ENCODE measurements at regions not wholly inside any gene's neighbourhood (a gene's known extent, or its start where the extent isn't known, plus 50 kb on each side); places are given as distances from the start of the nearest gene placed in this dataset.

- Histone ChIP-seq H3K23ac (ENCODE audit: insufficient read length, low read depth, low read length) (no peak overlapping the region), H2BK120ac (ENCODE audit: low read depth, low read length, poor library complexity, severe bottlenecking) (no peak overlapping the region), H3K9ac (ENCODE audit: extremely low read depth, insufficient read length, low read length) (no peak overlapping the region), H4K91ac (ENCODE audit: insufficient read length, low read depth, low read length) (no peak overlapping the region), H3K79me2 (ENCODE audit: insufficient read depth, low read length) (no peaks in the 10 kb centered on the region), H3K4me1 (ENCODE audit: insufficient read depth, low read length) (no peaks in the 10 kb centered on the region; the same call in 1 of the 2 replicates), H2BK15ac (ENCODE audit: low read depth, low read length) (no peak overlapping the region), H2BK12ac (ENCODE audit: insufficient read length, low read depth, low read length) (no peak overlapping the region), H2AFZ (ENCODE audit: low read length) (no peak overlapping the region), H3K14ac (ENCODE audit: insufficient read depth, low read length) (no peak overlapping the region), H3K79me1 (ENCODE audit: insufficient read depth, low read depth, low read length, poor library complexity, severe bottlenecking) (no peaks in the 10 kb centered on the region), H3K27me3 (ENCODE audit: insufficient read depth, low read length) (no peaks in the 10 kb centered on the region), H3K4ac (ENCODE audit: low read depth, low read length) (no peak overlapping the region), H4K5ac (ENCODE audit: insufficient read length, low read depth, low read length) (no peak overlapping the region), H2BK5ac (ENCODE audit: insufficient read length, low read length) (no peak overlapping the region), H2AK5ac (ENCODE audit: insufficient read length, low read length) (no peak overlapping the region), H3K9me3 (ENCODE audit: control insufficient read depth, low read depth, low read length) (no peaks in the 10 kb centered on the region), H2BK20ac (ENCODE audit: low read depth, low read length, poor library complexity, severe bottlenecking) (no peak overlapping the region), H3K23me2 (ENCODE audit: insufficient read length, low read depth, low read length, poor library complexity, severe bottlenecking) (no peaks in the 10 kb centered on the region), H3K4me2 (ENCODE audit: insufficient read depth, insufficient read length, low read length) (no peak overlapping the region), H4K8ac (replicated peaks; ENCODE audit: insufficient read length, low read depth, low read length) (no peak overlapping the region), H3T11ph (ENCODE audit: low read length) (no peak overlapping the region), H4K20me1 (ENCODE audit: control insufficient read depth, insufficient read depth, insufficient read length) (no peaks in the 10 kb centered on the region), H3K27ac (ENCODE audit: insufficient read length, low read depth, low read length) (no peak overlapping the region), H3K18ac (ENCODE audit: insufficient read length, low read depth, low read length) (no peak overlapping the region), H3K56ac (ENCODE audit: insufficient read length, low read depth, low read length) (no peak overlapping the region)
- DNase-seq = no peak
- H3K27ac Mint-ChIP-seq = no peak overlapping the region
- no peak for TF ChIP-seq CTCF (conservative IDR thresholded peaks at IDR 0.05)
- no peaks in the 10 kb centered on the region for H3K27me3 Mint-ChIP-seq (ENCODE audit: low read depth)
- H3K9me3 Mint-ChIP-seq = peaks cover 0 to 6% of the 10 kb centered on the region in 2 experiments; a peak in 4 of 5 replicates
- peaks cover 0 to 2% (median 0%) of the 10 kb centered on the region in 3 experiments; a peak in 1 of 7 replicates for H3K36me3 Mint-ChIP-seq (ENCODE audit: insufficient read depth in 1 of 3, low read depth in 3 of 3)
- no peak overlapping the region for H3K4me3 Mint-ChIP-seq
- H3K4me1 Mint-ChIP-seq = peaks cover 4% of the 10 kb centered on the region in 2 experiments; a peak in 1 of 4 replicates
These were observed 322.1 kb downstream of the TLL1 start for GRCh38 chr4:166195101-166195500.
